NB4 (cell line): ENCODE measurements at regions not wholly inside any gene's neighbourhood (a gene's known extent, or its start where the extent isn't known, plus 50 kb on each side); places are given as distances from the start of the nearest gene placed in this dataset.

Experiments
- MYC ChIP-seq: IDR thresholded peaks from 2 replicates; pipeline ENCODE4 v1.6.1; 2011; ENCODE audit warnings: low read depth, low read length
- POLR2A ChIP-seq: IDR thresholded peaks from 2 replicates; pipeline ENCODE4 v1.6.1; 2011; ENCODE audit warnings: mild to moderate bottlenecking; ENCODE audit not compliant: insufficient read length; ENCODE audit errors: extremely low read depth
- TF ChIP-seq, protein P1 (sequence below): IDR thresholded peaks from one replicate; pipeline ENCODE4 v1.5.1; 2012; ENCODE audit warnings: low read depth, low read length
- TF ChIP-seq, protein P2 (sequence below): IDR thresholded peaks from 2 replicates; pipeline ENCODE4 v1.6.1; 2011; ENCODE audit warnings: low read depth, low read length

DNA sequence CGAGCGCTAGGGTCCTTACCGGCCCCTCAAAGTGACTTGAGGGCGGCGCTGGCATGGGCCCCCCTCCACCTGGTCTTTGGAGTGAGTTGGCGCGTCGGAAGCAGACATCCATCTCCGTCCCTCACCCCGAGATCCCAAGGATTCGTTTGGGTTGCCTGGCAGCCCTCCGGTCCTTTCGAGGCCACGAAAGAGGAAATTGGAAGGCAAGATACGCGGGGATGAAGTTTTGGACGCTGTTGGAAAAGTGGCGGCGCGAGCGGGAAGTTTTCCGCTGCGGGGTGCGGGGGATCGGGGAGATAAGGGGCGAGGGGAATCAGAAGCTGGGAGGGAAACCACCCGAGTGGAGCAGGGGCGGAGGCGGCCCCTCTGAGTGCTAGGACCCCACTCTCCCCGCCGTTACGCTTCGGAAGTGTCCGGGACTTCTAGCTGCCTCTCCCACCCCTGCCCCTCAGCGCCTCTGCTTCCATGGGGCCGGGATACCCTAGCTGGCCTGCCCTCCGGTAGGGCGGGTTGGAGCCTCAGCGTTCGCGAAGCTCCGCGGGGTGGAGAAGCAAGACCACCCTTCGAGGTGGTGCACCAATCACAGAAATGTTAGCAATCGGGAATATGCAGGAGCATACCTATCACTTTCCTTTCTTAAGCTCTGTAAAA is 57.8 kb downstream of the FRMPD3 start:
- TF ChIP-seq POLR2A (no peak), MYC (no peak)
- TF ChIP-seq, protein P1, sequence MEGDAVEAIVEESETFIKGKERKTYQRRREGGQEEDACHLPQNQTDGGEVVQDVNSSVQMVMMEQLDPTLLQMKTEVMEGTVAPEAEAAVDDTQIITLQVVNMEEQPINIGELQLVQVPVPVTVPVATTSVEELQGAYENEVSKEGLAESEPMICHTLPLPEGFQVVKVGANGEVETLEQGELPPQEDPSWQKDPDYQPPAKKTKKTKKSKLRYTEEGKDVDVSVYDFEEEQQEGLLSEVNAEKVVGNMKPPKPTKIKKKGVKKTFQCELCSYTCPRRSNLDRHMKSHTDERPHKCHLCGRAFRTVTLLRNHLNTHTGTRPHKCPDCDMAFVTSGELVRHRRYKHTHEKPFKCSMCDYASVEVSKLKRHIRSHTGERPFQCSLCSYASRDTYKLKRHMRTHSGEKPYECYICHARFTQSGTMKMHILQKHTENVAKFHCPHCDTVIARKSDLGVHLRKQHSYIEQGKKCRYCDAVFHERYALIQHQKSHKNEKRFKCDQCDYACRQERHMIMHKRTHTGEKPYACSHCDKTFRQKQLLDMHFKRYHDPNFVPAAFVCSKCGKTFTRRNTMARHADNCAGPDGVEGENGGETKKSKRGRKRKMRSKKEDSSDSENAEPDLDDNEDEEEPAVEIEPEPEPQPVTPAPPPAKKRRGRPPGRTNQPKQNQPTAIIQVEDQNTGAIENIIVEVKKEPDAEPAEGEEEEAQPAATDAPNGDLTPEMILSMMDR = no peak
- TF ChIP-seq, protein P2, sequence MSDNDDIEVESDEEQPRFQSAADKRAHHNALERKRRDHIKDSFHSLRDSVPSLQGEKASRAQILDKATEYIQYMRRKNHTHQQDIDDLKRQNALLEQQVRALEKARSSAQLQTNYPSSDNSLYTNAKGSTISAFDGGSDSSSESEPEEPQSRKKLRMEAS = no peak
